Nucleus accumbens (tissue), 56 donors: ENCODE measurements at regions not wholly inside any gene's neighbourhood (a gene's known extent, or its start where the extent isn't known, plus 50 kb on each side); places are given as distances from the start of the nearest gene placed in this dataset.
"Not testable (repeated sequence)": the region's sequence is repeated elsewhere in the genome, so short reads cannot be mapped to it uniquely, and the experiment has no call there.

Source experiments
- DNase-seq, 56 donors: peaks; one replicate each; lab custom pipeline; 2025; lab: John Stamatoyannopoulos, UW

GRCh38 chr20:17873410-17874270 is 95.0 kb downstream of the SNX5 start:
- peak in 3 of 56 donors; percentile 21 to 67 (median 27) for DNase-seq

GRCh38 chr20:17872959-17873358 is 95.6 kb downstream of the SNX5 start:
- DNase-seq = no peak

GRCh38 chr20:17872434-17872833 is 96.2 kb downstream of the SNX5 start:
- DNase-seq = no peak

GRCh38 chr20:17871886-17872285 is 96.7 kb downstream of the SNX5 start:
- no peak for DNase-seq

- no peak for DNase-seq
Measured at GRCh38 chr20:17871181-17871580, 97.4 kb downstream of the SNX5 start.

GRCh38 chr20:17870086-17870740 is 98.4 kb downstream of the SNX5 start:
- no peak for DNase-seq

GRCh38 chr20:17869295-17869994 is 99.1 kb downstream of the SNX5 start:
- no peak for DNase-seq

- DNase-seq = no peak
Measured at GRCh38 chr20:17868700-17869231, 99.8 kb downstream of the SNX5 start.

GRCh38 chr20:17868151-17868550 is 100.4 kb downstream of the SNX5 start:
- DNase-seq = no peak

- DNase-seq = no peak
Measured at GRCh38 chr20:17867131-17867925, 101.3 kb downstream of the SNX5 start.

GRCh38 chr20:17866234-17867001 is 102.2 kb downstream of the SNX5 start:
- no peak for DNase-seq

GRCh38 chr20:17863577-17864292 is 104.9 kb downstream of the SNX5 start:
- DNase-seq = no peak

- DNase-seq = no peak
Measured at GRCh38 chr20:17863209-17863576, 105.4 kb downstream of the SNX5 start.

GRCh38 chr20:17862171-17862570 is 106.4 kb downstream of the SNX5 start:
- DNase-seq = no peak

GRCh38 chr20:17861620-17862019 is 107.0 kb downstream of the SNX5 start:
- not testable (repeated sequence) for DNase-seq

GRCh38 chr20:17860301-17861197 is 108.0 kb downstream of the SNX5 start:
- DNase-seq = no peak

- no peak for DNase-seq
Measured at GRCh38 chr20:17859616-17860232, 108.9 kb downstream of the SNX5 start.
